Transverse colon (tissue), 4 donors: ENCODE measurements at regions not wholly inside any gene's neighbourhood (a gene's known extent, or its start where the extent isn't known, plus 50 kb on each side); places are given as distances from the start of the nearest gene placed in this dataset.

Experiments
- CTCF ChIP-seq, 5 experiments: fragments of 200-600 bp in 3 of 5; fragments of 450-650 bp in 2 of 5; sonication (generic) in 3 of 5; IDR thresholded peaks; 1 replicate in 2 of 5; 2 replicates in 3 of 5; pipeline ENCODE4 v1.5.1; 2016 to 2017; ENCODE audit warnings: antibody characterized with exemption in 5 of 5, inconsistent platforms in 3 of 5, mild to moderate bottlenecking in 2 of 5, moderate library complexity in 1 of 5
- EP300 ChIP-seq: sonication (generic); formaldehyde crosslinking; IDR thresholded peaks from one replicate; pipeline ENCODE4 v1.6.1; 2017; ENCODE audit warnings: antibody characterized with exemption, low read depth
- POLR2AphosphoS5 ChIP-seq, 3 donors: sonication (generic); formaldehyde crosslinking; IDR thresholded peaks; one replicate each; pipeline ENCODE4 v1.6.1; 2016; ENCODE audit warnings: antibody characterized with exemption in 3 of 3

GRCh38 chr2:45218931-45219339 lies 209.7 kb upstream of the SIX2 start:
- TF ChIP-seq CTCF (IDR thresholded peaks at IDR 0.05) = no peak
- no peak for TF ChIP-seq EP300
- TF ChIP-seq POLR2AphosphoS5 (IDR thresholded peaks at IDR 0.05) = no peak
